Ovary (tissue), 7 donors: ENCODE measurements at regions not wholly inside any gene's neighbourhood (a gene's known extent, or its start where the extent isn't known, plus 50 kb on each side); places are given as distances from the start of the nearest gene placed in this dataset.

Source experiments
- DNase-seq, 5 donors: peaks; one replicate each; pipeline ENCODE4 v3.0.0-alpha.2; 2019 to 2020
- H3K27ac ChIP-seq, 2 donors: fragments of 200-600 bp; one replicate each; pipeline versions ENCODE4 v1.5.1 to v1.8.0; 2019 to 2022
- H3K27me3 ChIP-seq: fragments of 200-600 bp; one replicate; pipeline ENCODE4 v1.8.0; 2022
- H3K36me3 ChIP-seq: fragments of 200-600 bp; sonication (generic); one replicate; pipeline ENCODE4 v1.5.1; 2019
- H3K4me1 ChIP-seq: one replicate; pipeline ENCODE4 v1.8.1; 2013; ENCODE audit warnings: mild to moderate bottlenecking, moderate library complexity; ENCODE audit not compliant: insufficient read depth
- H3K4me3 ChIP-seq: fragments of 200-600 bp; sonication (generic); one replicate; pipeline ENCODE4 v1.5.1; 2017
- H3K9me3 ChIP-seq, 2 donors: fragments of 200-600 bp in 1 of 2; sonication (generic) in 1 of 2; one replicate each; pipeline versions ENCODE4 v1.5.1 to v1.8.1; 2013 to 2019; ENCODE audit warnings: mild to moderate bottlenecking in 1 of 2, moderate library complexity in 1 of 2
- CTCF ChIP-seq, 3 donors: fragments of 450-650 bp in 2 of 3; fragments of 200-600 bp in 1 of 3; IDR thresholded peaks; one replicate each; pipeline versions ENCODE4 v1.5.1 to v1.8.0; 2016 to 2022; ENCODE audit warnings: antibody characterized with exemption in 3 of 3, mild to moderate bottlenecking in 1 of 3
- EP300 ChIP-seq: sonication (generic); formaldehyde crosslinking; IDR thresholded peaks from one replicate; pipeline ENCODE4 v1.6.1; 2017; ENCODE audit warnings: antibody characterized with exemption
- POLR2A ChIP-seq: fragments of 450-650 bp; IDR thresholded peaks from one replicate; pipeline ENCODE4 v1.6.1; 2017; ENCODE audit warnings: antibody characterized with exemption, mild to moderate bottlenecking, moderate library complexity
- WGBS, 3 donors: extraction: QIAGEN DNeasy Blood & Tissue Kit in 1 of 3; methylation state at CpG; one replicate each; pipeline versions ENCODE4 v1.1.5 to v1.1.7; 2013 to 2017; 5-methylcytosine and 5-hydroxymethylcytosine counted together
- intact Hi-C, 4 donors: fragments of 100-400 bp; cut with DNase I; formaldehyde crosslinking; loops; one replicate each; pipeline versions ENCODE4 v1.11.0 to v1.15.1; 2022 to 2023
- donor health status: DM: no; HTN: no; CAD: no; lungs with moderate emphysema.
- donor health status: DM: no; HTN: no; CAD: no.
- donor health status: Bipolar disorder and iron deficiency.
- donor health status: DM: no; HTN: no; CAD: no.
- donor health status: DM: yes; HTN: yes; CAD: no.

GRCh38 chr18:78900938-78901909, 78.4 kb upstream of the SALL3 start:
- TF ChIP-seq POLR2A, result no peak
- TF ChIP-seq EP300, result no peak
- TF ChIP-seq CTCF (IDR thresholded peaks at IDR 0.05), result no peak
- H3K27ac ChIP-seq, result no peak overlapping the region
- no peaks in the 10 kb centered on the region for H3K4me1 ChIP-seq
- H3K36me3 ChIP-seq, result no peaks in the 10 kb centered on the region
- DNase-seq, result no peak
- intact Hi-C loops, result loop anchor here in 1 of 4 donors (10.0 kb wide), 1 partner anchor 54 kb away; no protein-coding TSS in a partner anchor
- no peaks in the 10 kb centered on the region for H3K27me3 ChIP-seq
- 83 to 85% (median 84%) methylated on average over 23 to 24 of the region's 24 CpGs for WGBS, 3 donors
- H3K9me3 ChIP-seq, result no peaks in the 10 kb centered on the region
- H3K4me3 ChIP-seq, result no peak overlapping the region

GRCh38 chr18:78901923-78902794, 77.5 kb upstream of the SALL3 start:
- WGBS, 3 donors, result 71 to 78% (median 77%) methylated on average over 24 of the region's 24 CpGs
- H3K9me3 ChIP-seq, result no peaks in the 10 kb centered on the region
- H3K27me3 ChIP-seq, result no peaks in the 10 kb centered on the region

GRCh38 chr18:78902795-78903435, 76.7 kb upstream of the SALL3 start:
- no peaks in the 10 kb centered on the region for H3K27me3 ChIP-seq
- H3K27ac ChIP-seq, result no peak overlapping the region
- H3K9me3 ChIP-seq, result no peaks in the 10 kb centered on the region
- no peak overlapping the region for H3K4me3 ChIP-seq
- WGBS, 3 donors, result 49 to 64% (median 59%) methylated on average over 11 of the region's 11 CpGs
- DNase-seq, result no peak
- TF ChIP-seq EP300 (no peak), CTCF (IDR thresholded peaks at IDR 0.05) (no peak), POLR2A (no peak)
- H3K36me3 ChIP-seq, result no peaks in the 10 kb centered on the region
- H3K4me1 ChIP-seq, result no peaks in the 10 kb centered on the region
- intact Hi-C loops, result loop anchor here in 1 of 4 donors (10.0 kb wide), 1 partner anchor 52 kb away; no protein-coding TSS in a partner anchor

More at GRCh38 chr18:78901923-78902794, 77.5 kb upstream of the SALL3 start:
- Histone ChIP-seq H3K27ac (no peak overlapping the region), H3K4me3 (no peak overlapping the region), H3K4me1 (no peaks in the 10 kb centered on the region), H3K36me3 (no peaks in the 10 kb centered on the region)
- TF ChIP-seq POLR2A (no peak), EP300 (no peak), CTCF (IDR thresholded peaks at IDR 0.05) (no peak)
- intact Hi-C loops, result loop anchor here in 1 of 4 donors (10.0 kb wide), 1 partner anchor 53 kb away; no protein-coding TSS in a partner anchor
- DNase-seq, result no peak
